ENCODE measurements at regions not wholly inside any gene's neighbourhood (a gene's known extent, or its start where the extent isn't known, plus 50 kb on each side); places are given as distances from the start of the nearest gene placed in this dataset.
A peak's percentile ranks its signal among the peaks of the same experiment; 100 is the strongest.
"Not testable (repeated sequence)": the region's sequence is repeated elsewhere in the genome, so short reads cannot be mapped to it uniquely, and the experiment has no call there.

- not testable (repeated sequence) for DNase-seq
Observed at GRCh38 chr16:29177888-29178726, 193.3 kb downstream of the LAT start.

GRCh38 chr16:29177203-29177887 is 192.5 kb downstream of the LAT start:
- DNase-seq, result not testable (repeated sequence)

GRCh38 chr16:29176822-29177202 is 192.0 kb downstream of the LAT start:
- DNase-seq, result not testable (repeated sequence)

- DNase-seq, result not testable (repeated sequence)
Observed at GRCh38 chr16:29176154-29176470, 191.3 kb downstream of the LAT start.

GRCh38 chr16:29175411-29176153 is 190.7 kb downstream of the LAT start:
- not testable (repeated sequence) for DNase-seq

GRCh38 chr16:29173371-29174305 is 188.8 kb downstream of the LAT start:
- not testable (repeated sequence) for DNase-seq

- DNase-seq, result not testable (repeated sequence)
Observed at GRCh38 chr16:29172098-29172724, 187.4 kb downstream of the LAT start.

GRCh38 chr16:29171296-29171695 is 186.4 kb downstream of the LAT start:
- DNase-seq, result not testable (repeated sequence)

- not testable (repeated sequence) for DNase-seq
Observed at GRCh38 chr16:29170393-29171119, 185.7 kb downstream of the LAT start.

- DNase-seq, result not testable (repeated sequence)
Observed at GRCh38 chr16:29169295-29169994, 184.6 kb downstream of the LAT start.

- not testable (repeated sequence) for DNase-seq
Observed at GRCh38 chr16:29168515-29169259, 183.8 kb downstream of the LAT start.

GRCh38 chr16:29164442-29165089 is 179.7 kb downstream of the LAT start:
- DNase-seq, result not testable (repeated sequence)

GRCh38 chr16:29160171-29160570 is 175.3 kb downstream of the LAT start:
- DNase-seq, result not testable (repeated sequence)

- DNase-seq, result peak; percentile 61
Observed at GRCh38 chr16:29159603-29160002, 174.8 kb downstream of the LAT start.

GRCh38 chr16:29158785-29159184 is 173.9 kb downstream of the LAT start:
- DNase-seq, result no peak

- not testable (repeated sequence) for DNase-seq
Observed at GRCh38 chr16:29158031-29158784, 173.4 kb downstream of the LAT start.

- peak; percentile 91 for DNase-seq
Observed at GRCh38 chr16:29157051-29157923, 172.4 kb downstream of the LAT start.
